ENCODE measurements at regions not wholly inside any gene's neighbourhood (a gene's known extent, or its start where the extent isn't known, plus 50 kb on each side); places are given as distances from the start of the nearest gene placed in this dataset.

DNA sequence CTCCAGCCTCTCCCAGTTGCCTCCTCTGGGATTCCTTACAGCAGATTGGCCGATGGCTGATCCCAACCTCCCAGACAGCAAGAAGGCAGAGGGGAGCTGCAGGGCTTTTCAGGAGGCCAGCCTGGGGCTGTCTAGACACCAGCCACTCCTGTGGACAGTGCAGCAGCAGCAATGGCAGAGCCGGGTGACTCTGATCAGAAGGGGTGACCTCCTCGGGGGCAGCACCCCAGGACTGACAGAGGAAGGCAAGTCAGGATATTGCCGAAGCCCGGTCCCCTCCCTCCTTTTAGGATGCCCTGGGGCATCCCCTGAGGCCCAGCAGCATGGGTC lies 84.5 kb downstream of the INHBB start:
- TF ChIP-seq, protein P1, sequence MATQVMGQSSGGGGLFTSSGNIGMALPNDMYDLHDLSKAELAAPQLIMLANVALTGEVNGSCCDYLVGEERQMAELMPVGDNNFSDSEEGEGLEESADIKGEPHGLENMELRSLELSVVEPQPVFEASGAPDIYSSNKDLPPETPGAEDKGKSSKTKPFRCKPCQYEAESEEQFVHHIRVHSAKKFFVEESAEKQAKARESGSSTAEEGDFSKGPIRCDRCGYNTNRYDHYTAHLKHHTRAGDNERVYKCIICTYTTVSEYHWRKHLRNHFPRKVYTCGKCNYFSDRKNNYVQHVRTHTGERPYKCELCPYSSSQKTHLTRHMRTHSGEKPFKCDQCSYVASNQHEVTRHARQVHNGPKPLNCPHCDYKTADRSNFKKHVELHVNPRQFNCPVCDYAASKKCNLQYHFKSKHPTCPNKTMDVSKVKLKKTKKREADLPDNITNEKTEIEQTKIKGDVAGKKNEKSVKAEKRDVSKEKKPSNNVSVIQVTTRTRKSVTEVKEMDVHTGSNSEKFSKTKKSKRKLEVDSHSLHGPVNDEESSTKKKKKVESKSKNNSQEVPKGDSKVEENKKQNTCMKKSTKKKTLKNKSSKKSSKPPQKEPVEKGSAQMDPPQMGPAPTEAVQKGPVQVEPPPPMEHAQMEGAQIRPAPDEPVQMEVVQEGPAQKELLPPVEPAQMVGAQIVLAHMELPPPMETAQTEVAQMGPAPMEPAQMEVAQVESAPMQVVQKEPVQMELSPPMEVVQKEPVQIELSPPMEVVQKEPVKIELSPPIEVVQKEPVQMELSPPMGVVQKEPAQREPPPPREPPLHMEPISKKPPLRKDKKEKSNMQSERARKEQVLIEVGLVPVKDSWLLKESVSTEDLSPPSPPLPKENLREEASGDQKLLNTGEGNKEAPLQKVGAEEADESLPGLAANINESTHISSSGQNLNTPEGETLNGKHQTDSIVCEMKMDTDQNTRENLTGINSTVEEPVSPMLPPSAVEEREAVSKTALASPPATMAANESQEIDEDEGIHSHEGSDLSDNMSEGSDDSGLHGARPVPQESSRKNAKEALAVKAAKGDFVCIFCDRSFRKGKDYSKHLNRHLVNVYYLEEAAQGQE (IDR thresholded peaks at IDR 0.05; ENCODE audit: unreplicated experiment): no peak
- TF ChIP-seq, protein P2, sequence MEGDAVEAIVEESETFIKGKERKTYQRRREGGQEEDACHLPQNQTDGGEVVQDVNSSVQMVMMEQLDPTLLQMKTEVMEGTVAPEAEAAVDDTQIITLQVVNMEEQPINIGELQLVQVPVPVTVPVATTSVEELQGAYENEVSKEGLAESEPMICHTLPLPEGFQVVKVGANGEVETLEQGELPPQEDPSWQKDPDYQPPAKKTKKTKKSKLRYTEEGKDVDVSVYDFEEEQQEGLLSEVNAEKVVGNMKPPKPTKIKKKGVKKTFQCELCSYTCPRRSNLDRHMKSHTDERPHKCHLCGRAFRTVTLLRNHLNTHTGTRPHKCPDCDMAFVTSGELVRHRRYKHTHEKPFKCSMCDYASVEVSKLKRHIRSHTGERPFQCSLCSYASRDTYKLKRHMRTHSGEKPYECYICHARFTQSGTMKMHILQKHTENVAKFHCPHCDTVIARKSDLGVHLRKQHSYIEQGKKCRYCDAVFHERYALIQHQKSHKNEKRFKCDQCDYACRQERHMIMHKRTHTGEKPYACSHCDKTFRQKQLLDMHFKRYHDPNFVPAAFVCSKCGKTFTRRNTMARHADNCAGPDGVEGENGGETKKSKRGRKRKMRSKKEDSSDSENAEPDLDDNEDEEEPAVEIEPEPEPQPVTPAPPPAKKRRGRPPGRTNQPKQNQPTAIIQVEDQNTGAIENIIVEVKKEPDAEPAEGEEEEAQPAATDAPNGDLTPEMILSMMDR (conservative IDR thresholded peaks at IDR 0.05; ENCODE audit: low read depth in 2 of 2): no peak
- TF ChIP-seq POLR2AphosphoS5 (IDR thresholded peaks at IDR 0.05; ENCODE audit: low read depth) (no peak), EZH2 (IDR thresholded peaks at IDR 0.05; ENCODE audit: low read depth, unreplicated experiment) (no peak), ZNF114 (CRISPR knock-in tag; IDR thresholded peaks at IDR 0.05) (no peak), EZH2phosphoT487 (IDR thresholded peaks at IDR 0.05; ENCODE audit: unreplicated experiment) (no peak), CREB1 (CRISPR knock-in tag; IDR thresholded peaks at IDR 0.05; ENCODE audit: low read depth) (no peak), JUNB (IDR thresholded peaks at IDR 0.05; ENCODE audit: unreplicated experiment) (no peak), STAT1 (IDR thresholded peaks at IDR 0.05; ENCODE audit: unreplicated experiment) (no peak), ZNF331 (CRISPR knock-in tag; IDR thresholded peaks at IDR 0.05; ENCODE audit: low read depth) (no peak), NANOG (IDR thresholded peaks at IDR 0.05; ENCODE audit: borderline replicate concordance) (no peak)
- TF ChIP-seq, protein P3, sequence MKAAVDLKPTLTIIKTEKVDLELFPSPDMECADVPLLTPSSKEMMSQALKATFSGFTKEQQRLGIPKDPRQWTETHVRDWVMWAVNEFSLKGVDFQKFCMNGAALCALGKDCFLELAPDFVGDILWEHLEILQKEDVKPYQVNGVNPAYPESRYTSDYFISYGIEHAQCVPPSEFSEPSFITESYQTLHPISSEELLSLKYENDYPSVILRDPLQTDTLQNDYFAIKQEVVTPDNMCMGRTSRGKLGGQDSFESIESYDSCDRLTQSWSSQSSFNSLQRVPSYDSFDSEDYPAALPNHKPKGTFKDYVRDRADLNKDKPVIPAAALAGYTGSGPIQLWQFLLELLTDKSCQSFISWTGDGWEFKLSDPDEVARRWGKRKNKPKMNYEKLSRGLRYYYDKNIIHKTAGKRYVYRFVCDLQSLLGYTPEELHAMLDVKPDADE (IDR thresholded peaks at IDR 0.05): no peak
